IMR-90 (cell line): ENCODE measurements at regions not wholly inside any gene's neighbourhood (a gene's known extent, or its start where the extent isn't known, plus 50 kb on each side); places are given as distances from the start of the nearest gene placed in this dataset.

ENCODE experiments used
- ATAC-seq: fragments of 200-7000 bp; cut with Tn5 transposase; 2 replicates; pipeline ENCODE4 v1.9.1; 2020; ENCODE audit warnings: low read depth, mild to moderate bottlenecking, moderate library complexity
- BruUV-seq: library from RNA; stranded (reverse); fragments of 400-500 nt; replicated peaks from 2 replicates; lab custom pipeline; 2021; lab: Mats Ljungman, UMichigan
- CTCF ChIA-PET: fragments of 300-600 bp; formaldehyde crosslinking; extraction: SDS; loops from one replicate; lab custom pipeline; 2021; ENCODE audit warnings: antibody characterized with exemption; lab: Yijun Ruan, JAX
- POLR2A ChIA-PET: fragments of 300-600 bp; sonication (Branson Sonifier 250); formaldehyde crosslinking; loops from one replicate; lab custom pipeline; 2022; ENCODE audit warnings: antibody characterized with exemption; ENCODE audit not compliant: unreplicated experiment; lab: Charles Lee
- DNase-seq: peaks from one replicate; pipeline ENCODE4 v3.0.0; 2013
- H2AFZ ChIP-seq: replicated peaks from 2 replicates; pipeline ENCODE3; 2013; ENCODE audit warnings: low read length, mild to moderate bottlenecking; ENCODE audit not compliant: poor library complexity
- H2AK5ac ChIP-seq: 2 replicates; pipeline ENCODE4 v1.6.1; 2013; ENCODE audit warnings: low read depth, low read length, inconsistent platforms
- H2AK9ac ChIP-seq: replicated peaks from 2 replicates; pipeline ENCODE3; 2013; ENCODE audit warnings: mild to moderate bottlenecking, low read depth, low read length, moderate library complexity; ENCODE audit not compliant: poor library complexity
- H2BK120ac ChIP-seq: 2 replicates; pipeline ENCODE4 v1.6.1; 2013; ENCODE audit warnings: low read depth, low read length, inconsistent platforms
- H2BK15ac ChIP-seq: 3 replicates; pipeline ENCODE4 v1.6.1; 2013; ENCODE audit warnings: low read depth, low read length, inconsistent platforms
- H2BK20ac ChIP-seq: 2 replicates; pipeline ENCODE4 v1.6.1; 2013; ENCODE audit warnings: low read depth, mild to moderate bottlenecking, inconsistent platforms, low read length, moderate library complexity
- H2BK5ac ChIP-seq: 2 replicates; pipeline ENCODE4 v1.6.1; 2013; ENCODE audit warnings: mild to moderate bottlenecking, low read depth, low read length, inconsistent platforms; ENCODE audit not compliant: poor library complexity, severe bottlenecking
- H3K14ac ChIP-seq: replicated peaks from 2 replicates; pipeline ENCODE4 v1.6.1; 2013; ENCODE audit warnings: low read depth, low read length, inconsistent platforms
- H3K18ac ChIP-seq: 2 replicates; pipeline ENCODE4 v1.6.1; 2013; ENCODE audit warnings: low read depth, low read length, control low read depth
- H3K23ac ChIP-seq: 2 replicates; pipeline ENCODE4 v1.6.1; 2013; ENCODE audit warnings: low read depth, low read length, inconsistent platforms
- H3K27ac ChIP-seq: 2 replicates; pipeline ENCODE4 v1.5.1; 2013; ENCODE audit warnings: mild to moderate bottlenecking, control low read depth, low read length; ENCODE audit not compliant: insufficient read depth
- H3K27me3 ChIP-seq: 2 replicates; pipeline ENCODE4 v1.6.1; 2013; ENCODE audit warnings: low read length; ENCODE audit not compliant: control insufficient read depth, insufficient read depth
- H3K36me3 ChIP-seq: 2 replicates; pipeline ENCODE4 v1.6.1; 2013; ENCODE audit warnings: low read length, mixed read lengths; ENCODE audit not compliant: control insufficient read depth, insufficient read depth
- H3K4ac ChIP-seq: 2 replicates; pipeline ENCODE4 v1.6.1; 2013; ENCODE audit warnings: low read depth, low read length, inconsistent platforms
- H3K4me1 ChIP-seq: 2 replicates; pipeline ENCODE4 v1.6.1; 2013; ENCODE audit warnings: low read length, mixed read lengths; ENCODE audit not compliant: control insufficient read depth, insufficient read depth
- H3K4me2 ChIP-seq: 2 replicates; pipeline ENCODE4 v1.6.1; 2013; ENCODE audit warnings: low read depth, mild to moderate bottlenecking, control low read depth, low read length, moderate library complexity
- H3K4me3 ChIP-seq: 2 replicates; pipeline ENCODE4 v1.5.1; 2013; ENCODE audit warnings: low read depth, mild to moderate bottlenecking, control low read depth, low read length, moderate library complexity; ENCODE audit not compliant: insufficient read depth
- H3K56ac ChIP-seq: 2 replicates; pipeline ENCODE4 v1.6.1; 2013; ENCODE audit warnings: low read length, inconsistent platforms; ENCODE audit not compliant: insufficient read depth; ENCODE audit errors: extremely low read depth
- H3K79me1 ChIP-seq, 2 experiments: 2 replicates each; pipeline ENCODE4 v1.6.1; 2013; ENCODE audit warnings: low read length in 2 of 2, inconsistent platforms in 1 of 2, low read depth in 1 of 2
- H3K9ac ChIP-seq: 2 replicates; pipeline ENCODE4 v1.6.1; 2013; ENCODE audit warnings: low read depth, low read length, control low read depth
- H3K9me1 ChIP-seq: 2 replicates; pipeline ENCODE4 v1.6.1; 2013; ENCODE audit warnings: low read length, inconsistent platforms; ENCODE audit not compliant: insufficient read depth
- H3K9me3 ChIP-seq: 2 replicates; pipeline ENCODE4 v1.6.1; 2013; ENCODE audit warnings: low read length; ENCODE audit not compliant: control insufficient read depth, insufficient read depth
- H4K20me1 ChIP-seq: 2 replicates; pipeline ENCODE4 v1.6.1; 2013; ENCODE audit warnings: low read length, inconsistent platforms; ENCODE audit not compliant: insufficient read depth
- H4K5ac ChIP-seq: 2 replicates; pipeline ENCODE4 v1.6.1; 2013; ENCODE audit warnings: mild to moderate bottlenecking, low read depth, low read length, control low read depth
- H4K8ac ChIP-seq, 2 experiments: 2 replicates each; pipeline ENCODE4 v1.6.1; 2013; ENCODE audit warnings: low read depth in 2 of 2, low read length in 2 of 2, control low read depth in 1 of 2, inconsistent platforms in 1 of 2
- H4K91ac ChIP-seq: 2 replicates; pipeline ENCODE4 v1.6.1; 2013; ENCODE audit warnings: low read depth, low read length, inconsistent platforms; ENCODE audit not compliant: insufficient read depth
- BHLHE40 ChIP-seq: fragments of 150-350 bp; IDR thresholded peaks from 2 replicates; pipeline ENCODE4 v1.6.1; 2016; ENCODE audit warnings: mild to moderate bottlenecking, low read depth, low read length
- CHD1 ChIP-seq: IDR thresholded peaks from 2 replicates; pipeline ENCODE4 v1.6.1; 2012; ENCODE audit warnings: low read depth, low read length, improper control_type of control experiment
- CTCF ChIP-seq: conservative IDR thresholded peaks from 2 replicates; pipeline ENCODE4 v1.5.1; 2012; ENCODE audit warnings: mild to moderate bottlenecking, low read depth, low read length, improper control_type of control experiment
- ELK1 ChIP-seq: fragments of 150-350 bp; IDR thresholded peaks from 2 replicates; pipeline ENCODE4 v1.6.1; 2016; ENCODE audit warnings: low read depth, mild to moderate bottlenecking, low read length, moderate library complexity, borderline replicate concordance
- MAZ ChIP-seq: IDR thresholded peaks from 2 replicates; pipeline ENCODE4 v1.6.1; 2012; ENCODE audit warnings: low read depth, mild to moderate bottlenecking, low read length, improper control_type of control experiment, moderate library complexity, borderline replicate concordance
- NFE2L2 ChIP-seq: fragments of 150-350 bp; IDR thresholded peaks from 2 replicates; pipeline ENCODE4 v1.6.1; 2016; ENCODE audit warnings: low read depth, mild to moderate bottlenecking, low read length
- POLR2A ChIP-seq: IDR thresholded peaks from 2 replicates; pipeline ENCODE4 v1.6.1; 2012; ENCODE audit warnings: mild to moderate bottlenecking, low read depth, low read length
- SMC3 ChIP-seq: fragments of 150-350 bp; IDR thresholded peaks from 2 replicates; pipeline ENCODE4 v1.6.1; 2016; ENCODE audit warnings: low read depth, mild to moderate bottlenecking, antibody characterized with exemption, low read length, moderate library complexity
- WGBS, 2 experiments: methylation state at CpG; one replicate each; pipeline versions ENCODE4 v1.1.5 to v1.1.7; 2013; ENCODE audit warnings: missing lambda C conversion rate in 2 of 2; ENCODE audit not compliant: insufficient read length in 1 of 2; ENCODE audit errors: extremely low coverage in 2 of 2; 5-methylcytosine and 5-hydroxymethylcytosine counted together
- dilution Hi-C: fragments of 300-500 bp; cut with HindIII; formaldehyde crosslinking; loops from one replicate; pipeline ENCODE4 v1.14.3; 2018; ENCODE audit warnings: low sequenced_read_pairs; ENCODE audit not compliant: unreplicated experiment
- in situ Hi-C: fragments of 300-500 bp; cut with MboI; formaldehyde crosslinking; loops from 3 replicates; pipeline ENCODE4 v1.14.3; 2019; ENCODE audit warnings: low sequenced_read_pairs, inconsistent platforms, mixed read lengths
- intact Hi-C: fragments of 100-400 bp; cut with micrococcal nuclease; formaldehyde crosslinking; loops from 2 replicates; pipeline ENCODE4 v1.10.0; 2022

- no peaks in the 10 kb centered on the region for H3K27me3 ChIP-seq
- ChIA-PET POLR2A (no interaction called here), CTCF (interaction anchor here (0.7 kb wide), 1 partner anchor 401 kb away, joined by 7 read pairs; no protein-coding TSS in a partner anchor)
- no peak overlapping the region for H3K23ac ChIP-seq
- no peaks in the 10 kb centered on the region for H3K9me3 ChIP-seq
- in situ Hi-C loops, result no loop called here
- H2AK9ac ChIP-seq, result no peak overlapping the region
- H2AK5ac ChIP-seq, result no peak overlapping the region
- BruUV-seq, result no TSS peak
- H3K56ac ChIP-seq, result no peak overlapping the region
- dilution Hi-C loops, result no loop called here
- H3K4ac ChIP-seq, result no peak overlapping the region
- H3K18ac ChIP-seq, result no peak overlapping the region
- no peak overlapping the region for H3K9ac ChIP-seq
- intact Hi-C loops, result no loop called here
- no peak for DNase-seq
- no peak overlapping the region for H2BK120ac ChIP-seq
- H3K14ac ChIP-seq, result no peak overlapping the region
- H3K79me1 ChIP-seq, result no peaks in the 10 kb centered on the region
- no peak overlapping the region for H2AFZ ChIP-seq
- no peak overlapping the region for H2BK5ac ChIP-seq
- H2BK15ac ChIP-seq, result no peak overlapping the region
- H4K8ac ChIP-seq, result no peak overlapping the region
- H2BK20ac ChIP-seq, result no peak overlapping the region
- TF ChIP-seq NFE2L2, result no peak
- no peak for TF ChIP-seq CTCF
- TF ChIP-seq SMC3, result no peak
- no peak for TF ChIP-seq BHLHE40
- TF ChIP-seq MAZ, result no peak
- no peak for TF ChIP-seq ELK1
- no peak for TF ChIP-seq POLR2A
- TF ChIP-seq CHD1, result no peak
- H3K4me1 ChIP-seq, result no peaks in the 10 kb centered on the region
- H3K4me2 ChIP-seq, result no peak overlapping the region
- no peak for ATAC-seq
- no peak overlapping the region for H4K91ac ChIP-seq
- no peak overlapping the region for H3K4me3 ChIP-seq
- no peak overlapping the region for H4K5ac ChIP-seq
- H3K36me3 ChIP-seq, result no peaks in the 10 kb centered on the region
- no peaks in the 10 kb centered on the region for H4K20me1 ChIP-seq
- H3K27ac ChIP-seq, result no peak overlapping the region
- WGBS, 2 experiments, result no CpG with 5 or more reads among the region's 1 CpG
- H3K9me1 ChIP-seq, result no peaks in the 10 kb centered on the region
Observed at GRCh38 chr1:219058891-219059820, 114.5 kb upstream of the LYPLAL1 start.
